ENCODE measurements at regions not wholly inside any gene's neighbourhood (a gene's known extent, or its start where the extent isn't known, plus 50 kb on each side); places are given as distances from the start of the nearest gene placed in this dataset.
"Not testable (repeated sequence)": the region's sequence is repeated elsewhere in the genome, so short reads cannot be mapped to it uniquely, and the experiment has no call there.

- DNase-seq: no peak
Observed at GRCh38 chr1:221204055-221204833, 325.0 kb downstream of the HLX start.

GRCh38 chr1:221206076-221206475 is 326.8 kb downstream of the HLX start:
- no peak for DNase-seq

DNA sequence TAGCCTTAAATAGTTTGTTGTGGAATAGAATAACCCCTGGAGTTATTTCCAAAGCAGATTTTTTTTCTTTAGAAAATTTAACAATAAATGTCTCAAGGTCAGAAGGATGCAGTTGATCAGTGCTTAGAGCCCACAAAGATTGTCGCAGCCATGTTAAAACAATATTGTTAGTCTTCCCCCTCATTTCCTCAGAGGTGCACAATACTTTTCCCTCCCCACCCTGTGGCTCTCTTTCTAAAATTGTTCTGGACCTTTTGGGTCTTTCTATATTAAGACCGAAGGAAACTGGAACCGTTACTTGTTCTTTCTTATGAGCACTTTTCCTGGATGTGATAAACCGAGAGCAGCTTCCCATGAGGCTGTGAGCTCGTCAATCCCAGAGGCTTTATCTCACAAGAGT is 333.7 kb downstream of the HLX start:
- DNase-seq: no peak

GRCh38 chr1:221217029-221217428 is 337.8 kb downstream of the HLX start:
- no peak for DNase-seq

- no peak for DNase-seq
Observed at GRCh38 chr1:221223281-221223680, 344.0 kb downstream of the HLX start.

GRCh38 chr1:221227460-221227859 is 348.2 kb downstream of the HLX start:
- DNase-seq: no peak

- DNase-seq: no peak
Observed at GRCh38 chr1:221227872-221228337, 348.7 kb downstream of the HLX start.

GRCh38 chr1:221228594-221228993 is 349.4 kb downstream of the HLX start:
- DNase-seq: no peak

GRCh38 chr1:221230605-221231004 is 351.4 kb downstream of the HLX start:
- DNase-seq: no peak

GRCh38 chr1:221234791-221235190 is 355.5 kb downstream of the HLX start:
- no peak for DNase-seq

DNA sequence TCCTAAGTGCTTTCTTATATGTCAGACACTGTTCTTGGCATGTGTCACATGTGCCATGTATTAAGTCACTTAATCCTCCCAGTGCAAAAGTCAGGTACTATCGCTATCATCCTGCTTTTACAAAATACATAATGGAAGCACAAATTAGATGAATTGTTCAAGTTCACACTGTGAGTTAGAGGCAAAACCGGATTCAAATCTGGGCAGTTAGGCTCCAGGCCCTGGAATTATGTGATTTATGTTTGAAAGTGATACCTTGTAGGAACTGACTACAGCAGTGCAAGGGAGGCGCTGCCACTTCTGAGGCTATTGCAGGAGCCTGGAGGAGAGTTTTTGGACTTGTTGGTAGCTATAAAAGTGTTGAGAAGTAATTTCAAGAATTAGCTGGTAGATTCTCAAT is 358.3 kb downstream of the HLX start:
- no peak for DNase-seq

DNA sequence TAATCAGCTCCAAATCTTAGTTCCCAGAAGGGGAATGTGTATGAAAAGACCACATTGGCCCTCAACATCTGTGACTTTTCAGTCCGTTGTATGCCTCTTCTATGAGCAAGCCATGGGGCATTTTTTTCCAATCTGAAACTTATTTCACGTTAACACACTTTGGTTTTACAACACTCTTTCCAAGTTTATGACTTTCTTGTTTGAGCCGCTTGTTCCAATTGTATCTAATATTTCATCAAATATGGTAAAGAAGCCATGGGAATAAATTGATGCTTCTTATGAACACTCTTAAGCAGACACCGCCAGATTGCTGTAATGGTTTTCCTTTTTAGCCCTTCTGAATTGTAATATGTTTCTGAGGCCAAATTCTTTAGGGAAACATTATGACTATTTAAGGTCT is 359.9 kb downstream of the HLX start:
- DNase-seq: no peak

DNA sequence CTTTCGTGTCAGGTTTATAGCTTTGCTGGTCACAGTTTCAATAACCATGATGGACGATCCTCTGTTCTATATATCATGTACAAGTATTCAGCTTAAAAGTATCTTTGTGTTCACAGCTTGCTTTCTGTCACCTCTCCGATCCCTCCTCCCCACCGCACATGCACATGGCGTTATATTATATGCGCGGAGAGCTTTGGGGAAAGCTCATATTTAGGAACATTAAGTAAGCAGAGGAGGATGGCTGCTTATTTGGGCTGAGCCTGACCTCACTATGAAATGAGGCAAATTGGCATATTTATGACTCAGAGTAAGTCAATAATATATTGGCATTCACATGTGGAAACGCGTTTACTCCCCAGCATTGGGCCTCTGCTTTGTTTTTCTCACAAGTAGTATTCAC is 360.5 kb downstream of the HLX start:
- no peak for DNase-seq

DNA sequence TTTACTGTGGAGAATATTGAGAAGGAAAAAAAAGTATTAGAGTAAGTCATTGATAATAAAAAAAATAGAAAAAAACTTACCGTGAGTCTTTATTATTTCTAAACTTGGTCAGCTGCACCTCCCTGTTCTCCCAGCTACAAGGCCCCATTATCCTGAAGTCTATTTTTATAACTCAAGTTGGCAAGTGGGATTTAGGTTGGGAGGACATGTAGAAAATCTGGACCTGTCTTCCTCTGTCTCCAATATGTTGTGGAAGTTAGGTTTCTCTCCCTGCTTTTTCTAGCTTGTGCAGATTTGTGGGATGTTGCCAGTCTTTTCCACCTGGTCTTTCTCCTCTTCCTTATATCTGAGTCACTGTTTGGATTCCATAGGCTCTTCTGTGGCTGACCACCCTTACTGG is 361.4 kb downstream of the HLX start:
- DNase-seq: no peak

- DNase-seq: no peak
Observed at GRCh38 chr1:221241157-221241556, 361.9 kb downstream of the HLX start.

DNA sequence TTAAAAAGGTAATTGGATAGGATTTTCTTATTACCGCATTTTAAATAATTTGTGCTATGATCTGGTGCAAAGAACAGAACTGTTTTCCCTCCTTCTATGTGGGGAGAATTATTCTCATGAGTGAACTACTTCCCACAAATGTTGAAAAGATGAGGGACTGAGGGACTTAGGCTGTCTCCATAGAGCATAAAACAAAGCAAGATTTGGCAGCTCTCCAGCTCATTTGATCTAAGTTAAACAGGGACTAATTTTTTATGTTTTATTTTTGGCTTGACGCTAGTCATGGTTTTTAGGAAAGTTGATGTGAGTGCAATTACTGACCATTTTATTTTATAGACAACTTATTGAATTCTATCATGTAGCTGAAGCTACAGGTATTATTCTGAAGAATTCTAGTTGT is 362.3 kb downstream of the HLX start:
- no peak for DNase-seq

DNA sequence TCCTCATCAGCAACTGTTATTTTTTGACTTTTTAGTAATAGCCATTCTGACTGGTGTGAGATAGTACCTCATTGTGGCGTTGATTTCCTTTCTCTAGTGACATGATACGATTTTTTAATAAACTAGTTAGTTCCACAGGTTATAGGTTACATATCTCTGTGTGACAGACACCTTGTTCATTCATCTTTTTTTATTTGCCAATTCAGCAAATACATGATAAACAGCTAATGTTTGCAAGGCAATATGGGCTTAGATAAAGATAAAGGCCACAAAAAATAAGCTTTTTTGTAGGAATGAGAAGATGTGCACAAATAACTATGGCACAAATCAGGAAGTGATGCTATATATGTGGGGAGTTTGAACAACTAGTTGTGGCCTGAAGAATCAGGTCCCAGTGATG is 366.8 kb downstream of the HLX start:
- no peak for DNase-seq

GRCh38 chr1:221246628-221247415 is 367.6 kb downstream of the HLX start:
- no peak for DNase-seq

DNA sequence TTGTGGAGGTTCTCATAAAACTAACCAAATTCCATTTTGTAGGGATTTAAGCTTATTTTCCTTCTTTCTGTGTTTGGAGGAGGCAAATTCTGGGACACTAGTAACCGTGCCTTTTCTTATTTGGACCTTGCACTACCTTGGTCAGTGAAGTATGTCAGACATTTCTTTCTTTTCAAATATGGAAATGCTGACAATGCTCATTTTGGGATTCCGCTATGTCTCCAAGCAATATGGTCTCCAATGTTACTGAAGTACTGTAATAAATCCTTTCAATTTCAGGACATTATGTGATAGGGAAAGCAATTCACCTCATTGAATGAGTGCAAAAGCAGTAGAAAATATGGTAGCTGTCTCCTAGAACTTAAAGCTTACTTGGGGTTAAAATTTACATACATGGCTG is 372.3 kb downstream of the HLX start:
- no peak for DNase-seq

DNA sequence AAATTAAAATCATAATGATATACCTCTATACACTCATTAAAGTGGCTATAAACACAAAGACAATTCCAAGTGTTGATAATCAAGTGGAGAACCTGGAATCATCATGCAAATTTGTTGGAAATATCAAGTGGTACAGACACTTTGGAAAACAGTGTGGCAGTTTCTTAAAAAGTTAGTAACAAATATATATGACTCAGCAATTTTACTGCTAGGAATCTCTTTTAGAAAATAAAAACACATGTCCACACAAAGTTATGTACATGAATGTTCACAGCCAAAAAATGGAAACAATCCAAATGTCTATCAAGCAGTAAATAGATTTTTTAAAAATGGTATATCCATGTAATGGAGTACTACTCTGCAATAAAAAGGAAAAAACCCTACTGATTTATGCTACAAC is 375.6 kb downstream of the HLX start:
- no peak for DNase-seq

DNA sequence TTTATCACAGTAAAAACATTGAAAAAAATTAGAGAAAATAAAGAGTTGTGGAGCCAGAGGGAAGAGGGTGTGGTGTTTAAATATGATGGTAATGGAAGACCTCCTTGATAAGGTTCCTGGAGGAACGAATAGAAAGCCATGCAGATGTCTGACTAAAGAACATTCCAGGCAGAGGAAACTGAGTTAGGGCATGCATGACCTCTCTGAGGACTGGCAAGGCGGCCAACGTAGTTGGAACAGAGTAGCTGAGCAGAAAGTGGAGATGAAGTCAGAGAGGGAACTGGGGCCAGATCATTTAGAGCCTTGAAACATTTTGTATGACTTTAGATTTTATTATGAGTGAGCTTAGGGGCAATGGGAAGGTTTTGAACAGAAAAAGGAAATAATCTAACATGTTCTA is 377.5 kb downstream of the HLX start:
- DNase-seq: no peak

DNA sequence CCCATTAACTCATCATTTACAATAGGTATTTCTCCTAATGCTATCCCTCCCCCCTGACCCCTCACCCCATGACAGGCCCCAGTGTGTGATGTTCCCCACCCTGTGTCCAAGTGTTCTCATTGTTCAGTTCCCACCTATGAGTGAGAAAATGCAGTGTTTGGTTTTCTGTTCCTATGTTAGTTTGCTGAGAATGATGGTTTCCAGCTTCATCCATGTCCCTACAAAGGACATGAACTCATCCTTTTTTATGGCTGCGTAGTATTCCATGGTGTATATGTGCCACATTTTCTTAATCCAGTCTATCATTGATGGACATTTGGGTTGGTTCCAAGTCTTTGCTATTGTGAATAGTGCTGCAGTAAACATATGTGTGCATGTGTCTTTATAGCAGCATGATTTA is 378.3 kb downstream of the HLX start:
- DNase-seq: not testable (repeated sequence)

DNA sequence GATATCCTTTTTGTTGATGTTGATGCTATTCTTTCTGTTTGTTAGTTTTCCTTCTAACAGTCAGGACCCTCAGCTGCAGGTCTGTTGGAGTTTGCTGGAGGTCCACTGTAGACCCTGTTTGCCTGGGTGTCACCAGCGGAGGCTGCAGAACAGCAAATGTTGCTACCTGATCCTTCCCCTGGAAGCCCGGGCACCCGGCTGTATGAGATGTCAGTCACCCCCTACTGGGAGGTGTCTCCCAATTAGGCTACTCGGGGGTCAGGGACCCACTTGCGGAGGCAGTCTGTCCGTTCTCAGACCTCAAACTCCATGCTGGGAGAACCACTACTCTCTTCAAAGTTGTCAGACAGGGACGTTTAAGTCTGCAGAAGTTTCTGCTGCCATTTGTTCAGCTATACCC is 383.4 kb downstream of the HLX start:
- DNase-seq: not testable (repeated sequence)
